ENCODE measurements at regions not wholly inside any gene's neighbourhood (a gene's known extent, or its start where the extent isn't known, plus 50 kb on each side); places are given as distances from the start of the nearest gene placed in this dataset.

DNA sequence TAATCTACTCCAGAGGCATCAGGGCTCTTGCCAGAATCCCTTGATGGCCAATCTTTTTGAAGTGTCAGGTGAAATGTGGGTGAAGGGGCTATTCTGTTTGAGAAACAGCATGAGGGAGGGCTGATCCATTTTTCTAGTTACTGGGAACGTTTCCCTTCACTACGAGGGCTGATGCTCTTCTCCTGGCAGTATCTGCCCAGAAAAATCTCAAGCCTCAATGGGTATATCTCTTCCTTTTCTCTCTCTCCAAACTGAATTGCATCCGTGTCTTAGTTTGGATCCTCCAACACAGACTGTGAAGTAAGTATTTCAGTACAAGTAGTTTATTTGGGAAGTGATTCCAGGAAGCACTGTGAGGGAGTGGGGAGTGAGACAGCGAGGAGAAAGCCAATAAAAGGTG lies 113.0 kb upstream of the NAV2 start:
- ATAC-seq (no peak), DNase-seq (no peak)
- intact Hi-C loops (cut with DNase I, micrococcal nuclease) = no loop called here

DNA sequence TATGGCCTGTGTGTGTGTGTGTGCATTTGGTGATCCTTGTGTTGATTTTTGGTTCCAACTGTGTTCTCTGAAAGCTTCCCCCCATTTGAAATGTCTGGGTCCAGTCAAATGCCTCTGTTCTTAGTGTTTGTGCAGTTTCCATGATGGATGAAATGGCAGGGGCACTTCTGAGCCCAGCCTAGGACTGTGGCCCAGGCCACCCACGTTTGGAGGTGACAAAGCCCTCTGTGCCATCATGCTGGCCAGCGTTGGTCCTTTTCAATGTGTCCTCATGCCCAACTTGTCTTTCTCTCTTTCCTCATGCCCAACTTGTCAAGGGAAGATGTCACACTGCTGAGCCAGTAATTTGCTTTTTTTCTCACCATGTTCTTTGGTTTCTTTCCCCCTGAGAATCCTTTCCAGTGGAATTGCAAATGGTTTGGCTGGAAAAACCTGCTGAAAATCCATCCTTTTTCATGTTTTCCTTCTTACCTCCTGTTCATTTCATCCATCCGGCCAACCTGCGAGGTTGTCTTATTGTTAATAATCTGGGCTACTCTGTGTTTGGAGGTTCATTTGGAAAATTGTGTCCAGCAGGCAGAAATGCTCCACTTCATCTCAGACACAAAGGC lies 113.7 kb upstream of the NAV2 start:
- no peak for ATAC-seq

DNA sequence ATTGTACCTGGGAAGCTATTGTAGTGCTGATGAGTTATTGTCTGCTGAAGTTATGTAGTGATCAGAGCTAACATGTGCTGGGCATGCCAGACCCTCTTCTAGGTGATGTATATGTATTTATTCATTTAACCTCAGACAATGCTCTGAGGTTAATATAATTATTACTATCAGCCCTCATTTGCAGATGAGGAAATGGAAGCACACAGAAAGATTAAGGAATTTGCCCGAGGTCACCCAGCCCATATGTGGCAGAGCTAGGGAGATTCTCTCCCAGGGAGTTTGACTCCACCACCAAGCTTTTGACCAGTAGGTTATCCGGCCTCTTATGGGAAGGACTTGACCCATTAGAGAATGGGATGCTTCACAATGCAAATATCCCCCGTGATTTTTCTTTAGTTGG lies 114.2 kb upstream of the NAV2 start:
- intact Hi-C loops (cut with DNase I, micrococcal nuclease) = no loop called here
- DNase-seq = no peak
- ATAC-seq = no peak

More for the DNA sequence above, 113.7 kb upstream of the NAV2 start:
- no peak for DNase-seq
- intact Hi-C loops (cut with DNase I, micrococcal nuclease) = no loop called here

DNA sequence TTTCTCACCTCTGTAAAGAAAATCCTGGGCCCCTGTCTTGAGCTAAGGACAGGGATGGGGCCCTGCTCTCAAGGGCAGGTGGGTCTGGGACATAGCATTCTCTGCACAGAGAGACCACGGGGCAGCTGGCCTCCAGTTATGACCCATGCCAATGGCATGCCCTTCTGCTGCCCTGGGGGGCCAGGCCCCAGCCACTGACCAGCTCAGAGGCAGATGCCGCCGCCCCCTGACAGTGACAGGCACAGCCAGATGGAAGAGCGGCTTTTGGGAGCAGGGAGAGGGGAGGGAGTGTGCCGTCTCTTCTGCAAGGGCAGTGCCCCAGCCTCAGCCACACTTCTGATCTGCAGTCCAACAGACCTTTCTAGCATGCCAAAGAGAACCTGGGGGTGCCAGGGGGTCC lies 114.8 kb upstream of the NAV2 start:
- DNase-seq (no peak), ATAC-seq (no peak)
- intact Hi-C loops (cut with DNase I, micrococcal nuclease) = no loop called here

DNA sequence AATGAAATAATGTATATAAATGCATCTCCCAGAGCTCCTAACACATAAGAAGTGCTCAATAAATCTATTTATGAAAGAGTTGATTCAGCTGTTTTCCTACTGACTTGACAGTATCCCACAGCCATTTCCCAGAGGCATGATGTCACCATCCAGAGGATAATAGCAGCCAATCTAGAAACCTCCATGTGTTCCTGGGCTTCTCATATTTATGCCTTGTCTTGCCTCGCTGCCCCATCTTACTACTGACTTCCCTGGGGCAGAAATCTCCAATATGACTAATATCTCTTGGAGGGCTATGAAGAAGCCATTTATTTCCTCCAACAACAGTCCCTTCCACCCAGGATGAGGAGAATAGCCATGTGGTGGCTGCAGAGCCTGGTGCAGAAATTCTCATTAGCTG lies 115.4 kb upstream of the NAV2 start:
- ATAC-seq (no peak), DNase-seq (no peak)
- intact Hi-C loops (cut with DNase I, micrococcal nuclease) = no loop called here

DNA sequence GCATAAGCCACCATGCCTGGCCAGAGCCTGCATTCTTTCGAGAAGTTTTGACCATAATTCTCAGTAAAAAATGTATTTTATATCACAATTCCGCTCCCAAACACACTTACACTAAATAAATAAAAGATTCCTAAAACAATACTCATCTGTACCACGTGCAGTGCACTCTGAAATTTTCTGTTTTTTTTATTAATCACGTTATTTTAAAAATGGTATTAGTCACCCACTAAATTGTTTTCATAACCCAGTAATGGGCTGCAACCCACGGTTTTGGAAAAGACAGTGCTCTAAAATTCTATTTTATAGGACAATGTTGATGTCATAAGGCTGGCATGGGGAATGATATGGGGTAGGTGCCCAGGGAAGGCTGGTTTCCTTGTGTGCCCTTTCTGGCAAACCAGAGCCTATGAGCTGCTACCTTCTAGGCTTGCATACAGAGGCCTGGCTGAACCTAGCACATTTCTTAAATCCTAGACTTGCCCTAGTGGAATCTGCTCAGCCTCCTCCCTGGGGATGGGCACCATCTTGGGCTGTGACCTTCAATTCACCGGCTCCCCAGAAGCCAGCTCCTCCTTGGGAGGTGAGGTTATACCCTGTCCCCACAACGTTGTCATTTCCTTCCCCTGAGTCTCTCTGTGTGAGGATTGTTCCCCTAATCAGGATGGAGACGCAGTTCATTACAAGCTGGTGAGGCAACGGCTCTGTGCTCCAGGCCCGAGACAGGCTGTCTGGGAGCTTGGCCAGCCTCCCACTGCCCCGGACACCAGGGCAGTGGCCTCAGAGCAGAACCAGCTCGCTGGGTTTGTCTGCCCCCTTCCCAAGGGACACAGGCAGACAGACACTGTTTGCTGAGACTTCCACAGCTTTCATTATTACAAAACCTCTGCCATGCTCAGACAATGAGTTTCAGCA lies 116.5 kb upstream of the NAV2 start:
- intact Hi-C loops (cut with DNase I, micrococcal nuclease) = no loop called here
- no peak for ATAC-seq
- no peak for DNase-seq

DNA sequence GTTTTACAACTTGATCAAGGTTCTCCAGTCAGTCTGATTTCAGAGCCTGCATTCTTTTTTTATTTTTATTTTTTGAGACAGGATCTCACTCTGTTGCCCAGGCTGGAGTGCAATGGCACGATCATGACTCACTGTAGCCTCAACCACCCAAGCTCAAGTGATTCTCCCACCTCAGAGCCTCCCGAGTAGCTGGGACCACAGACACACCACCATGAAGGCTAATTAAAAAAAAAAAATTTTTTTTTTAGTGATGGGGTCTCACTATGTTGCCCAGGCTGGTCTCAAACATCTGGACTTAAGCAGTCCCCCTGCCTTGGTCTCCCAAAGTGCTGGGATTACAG lies 117.2 kb upstream of the NAV2 start:
- DNase-seq (no peak), ATAC-seq (no peak)
- intact Hi-C loops (cut with DNase I, micrococcal nuclease) = no loop called here

DNA sequence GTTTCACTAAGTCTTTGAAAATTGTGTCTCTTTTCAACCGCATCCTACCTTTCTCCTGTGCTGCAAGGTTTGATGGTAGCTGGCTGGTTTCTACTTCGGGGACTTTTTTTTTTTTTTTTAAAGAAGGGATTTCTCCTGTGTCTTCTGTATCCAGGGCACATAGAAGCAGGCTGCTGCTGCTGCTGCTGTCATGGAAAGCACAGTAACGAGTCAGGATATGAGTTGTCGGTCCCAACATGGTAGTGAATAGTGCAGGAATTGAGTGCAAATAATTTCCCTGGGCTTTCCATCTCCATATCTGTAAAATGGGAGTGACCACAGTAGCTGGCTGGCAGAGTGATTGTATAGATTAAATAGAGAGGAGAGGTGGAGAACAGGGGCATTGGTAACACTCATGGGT lies 118.3 kb upstream of the NAV2 start:
- no peak for DNase-seq
- intact Hi-C loops (cut with DNase I, micrococcal nuclease) = no loop called here
- no peak for ATAC-seq

DNA sequence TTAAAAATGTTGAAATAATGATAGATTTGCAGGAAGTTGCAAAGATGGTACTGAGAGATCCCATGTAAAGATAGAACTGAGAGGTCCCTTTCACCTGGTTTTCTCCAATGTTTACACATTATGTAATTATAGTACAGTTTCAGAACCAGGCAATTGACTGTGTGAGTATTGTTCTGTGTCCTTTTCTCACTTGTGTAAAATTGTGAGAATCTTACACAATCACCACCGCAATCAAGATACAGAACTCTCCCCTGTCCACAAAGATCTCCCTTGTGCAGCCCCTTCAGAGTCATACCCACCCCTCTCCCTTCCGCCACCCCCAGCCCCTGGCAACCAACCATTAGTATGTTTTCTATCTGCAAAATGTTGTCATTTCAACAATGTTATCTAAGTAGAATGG lies 119.8 kb upstream of the NAV2 start:
- ATAC-seq = no peak
- intact Hi-C loops (cut with DNase I, micrococcal nuclease) = no loop called here

DNA sequence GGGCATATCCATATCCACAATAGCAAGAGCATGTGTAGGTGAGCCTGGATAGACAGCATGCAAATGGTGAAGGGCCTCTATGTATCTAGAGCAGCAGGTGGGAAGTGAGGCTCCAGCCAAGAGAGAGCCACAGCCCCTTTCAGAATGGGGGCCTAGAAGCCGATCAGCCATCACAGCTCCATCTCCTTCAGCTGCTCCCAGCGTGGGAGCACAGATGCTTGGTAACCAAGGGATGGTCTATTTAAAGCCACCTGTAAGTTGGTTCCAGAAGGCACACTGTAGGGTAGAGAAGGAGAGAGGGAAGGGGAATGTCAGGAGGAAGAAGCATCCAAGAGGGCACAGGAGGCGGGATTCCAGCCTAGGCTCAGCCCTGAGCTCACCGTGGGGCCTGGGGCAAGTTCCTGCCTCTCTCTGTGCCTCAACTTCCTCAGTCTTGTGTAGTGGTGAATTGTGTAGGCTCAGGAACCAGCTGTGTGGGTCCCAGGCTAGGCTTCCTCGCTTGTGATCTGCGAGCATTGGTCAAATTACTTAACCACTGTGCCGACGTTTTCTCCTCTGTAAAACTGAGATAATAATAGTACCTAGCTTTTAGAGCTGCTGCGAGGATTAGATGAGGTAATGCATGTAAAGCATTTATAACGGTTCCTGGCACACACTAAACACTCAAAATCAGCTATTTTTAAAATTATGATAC lies 122.9 kb upstream of the NAV2 start:
- DNase-seq (no peak), ATAC-seq (no peak)
- intact Hi-C loops (cut with DNase I, micrococcal nuclease) = no loop called here

More for the DNA sequence above, 119.8 kb upstream of the NAV2 start:
- no peak for DNase-seq

DNA sequence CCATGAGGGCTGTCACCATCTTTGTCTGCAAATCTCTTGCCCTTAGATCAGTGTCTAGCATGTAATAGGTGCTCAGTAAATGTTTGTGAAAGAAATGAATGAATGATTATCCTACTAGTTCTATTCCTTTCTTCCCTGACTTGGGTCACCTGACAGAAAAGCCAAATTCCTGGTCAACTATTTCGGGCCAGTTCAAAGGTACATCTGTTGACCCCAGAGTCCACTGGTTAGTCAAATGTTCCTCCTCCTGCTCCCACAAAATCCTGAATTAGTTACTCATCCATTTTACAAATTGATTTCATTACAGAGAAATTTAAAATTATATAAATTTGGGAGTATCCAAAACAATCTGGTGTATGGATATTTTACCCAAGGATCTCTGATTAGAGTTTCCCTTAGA lies 124.7 kb upstream of the NAV2 start:
- intact Hi-C loops (cut with DNase I, micrococcal nuclease) = no loop called here
- ATAC-seq = no peak
- DNase-seq = no peak

DNA sequence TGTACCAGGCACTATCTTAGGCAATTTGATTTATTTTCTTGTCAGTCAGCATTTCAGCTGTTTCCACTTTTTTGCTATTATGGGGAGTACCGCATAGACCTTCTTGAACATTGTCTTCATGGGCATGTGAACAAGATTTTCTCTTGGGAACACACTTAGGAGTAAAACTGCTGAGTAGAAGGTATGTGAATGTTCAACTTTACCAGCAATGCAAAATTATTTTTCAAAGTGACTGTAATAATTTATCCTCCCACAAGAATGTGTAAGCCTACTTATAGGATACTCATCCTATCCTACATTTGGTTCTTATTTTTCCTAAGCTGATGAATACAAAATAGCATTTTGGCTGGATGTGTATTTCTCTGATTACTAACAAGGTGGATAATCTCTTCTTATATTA lies 132.0 kb upstream of the NAV2 start:
- intact Hi-C loops (cut with DNase I, micrococcal nuclease) = no loop called here
- no peak for ATAC-seq
- DNase-seq = no peak

DNA sequence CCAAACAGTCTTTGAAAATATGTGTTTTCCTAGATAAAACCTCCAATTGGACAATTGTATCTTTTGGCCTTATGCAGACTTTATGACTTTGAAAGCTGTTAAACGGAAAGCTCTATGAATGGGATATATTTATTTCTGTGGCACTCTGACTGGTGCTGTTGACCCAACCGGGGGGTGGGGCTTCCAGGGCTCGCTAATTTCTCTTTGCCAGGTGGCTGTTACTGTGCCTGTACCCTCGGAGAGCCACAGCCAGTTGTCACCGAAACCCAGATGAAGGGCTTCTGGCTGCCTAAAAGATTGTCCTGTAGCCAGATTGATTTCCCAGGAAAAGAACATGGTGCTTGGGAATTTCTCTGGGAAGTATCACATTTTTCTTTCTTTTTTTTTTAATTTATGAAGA lies 132.7 kb upstream of the NAV2 start:
- no peak for DNase-seq

DNA sequence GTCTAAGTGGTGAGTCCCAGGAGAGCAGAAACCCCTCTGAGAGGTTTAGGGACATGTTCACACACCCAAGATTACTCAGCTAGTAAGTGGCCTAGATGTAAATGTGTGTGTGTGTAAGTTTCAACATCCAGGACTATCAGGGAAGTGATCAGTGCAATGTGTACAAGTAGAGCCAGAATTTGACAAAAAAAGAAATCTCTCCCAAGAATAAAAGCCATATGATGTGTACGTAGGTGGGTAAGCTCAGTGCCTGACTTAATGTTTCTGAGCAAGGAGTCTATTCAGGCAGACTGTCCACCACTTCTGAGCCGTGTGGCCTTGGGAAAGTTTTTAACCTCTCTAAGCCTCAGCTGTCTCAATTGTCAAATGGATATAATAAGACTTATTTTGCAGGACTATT lies 133.8 kb upstream of the NAV2 start:
- no peak for ATAC-seq
- intact Hi-C loops (cut with DNase I, micrococcal nuclease) = loop anchor here in 1 of 2 donors (5.0 kb wide), 1 partner anchor 323 kb away; no protein-coding TSS in a partner anchor
- no peak for DNase-seq

More for the DNA sequence above, 132.7 kb upstream of the NAV2 start:
- intact Hi-C loops (cut with DNase I, micrococcal nuclease) = loop anchor here in 1 of 2 donors (5.0 kb wide), 1 partner anchor 322 kb away; no protein-coding TSS in a partner anchor
- ATAC-seq = no peak

DNA sequence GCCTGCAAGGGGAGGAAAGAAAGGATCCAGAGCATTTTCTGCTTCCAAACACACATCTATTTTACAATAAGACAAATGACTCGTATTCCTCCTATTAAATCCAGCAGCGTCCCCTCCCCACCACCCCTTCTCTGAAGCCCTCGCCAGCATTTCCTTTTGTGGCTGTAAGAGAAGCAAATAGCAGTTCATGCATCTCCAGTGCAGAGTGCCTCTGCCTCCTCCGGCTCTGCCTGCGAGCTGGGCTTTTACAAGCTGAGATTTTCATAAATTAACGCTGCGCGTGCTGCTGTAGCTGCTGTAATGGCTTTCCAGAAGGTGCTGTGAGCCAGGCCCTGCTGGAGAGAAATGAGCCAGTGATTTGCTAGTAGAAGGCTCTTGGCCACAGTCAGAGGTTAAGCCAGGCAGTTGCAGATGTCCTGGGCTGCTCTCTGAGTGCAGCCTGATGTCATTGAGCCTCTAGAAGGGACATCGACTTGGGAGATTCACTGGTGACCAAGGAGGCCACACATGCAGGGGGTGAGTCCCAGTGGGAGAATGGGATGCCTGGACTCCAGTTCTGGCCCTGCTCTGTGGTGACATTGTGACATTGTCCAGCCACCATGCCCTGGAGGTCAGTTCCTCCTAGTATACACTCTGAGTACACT lies 134.5 kb upstream of the NAV2 start:
- intact Hi-C loops (cut with DNase I, micrococcal nuclease) = loop anchor here in 1 of 2 donors (5.0 kb wide), 1 partner anchor 324 kb away; no protein-coding TSS in a partner anchor
- DNase-seq (peak; percentile 18 to 76), ATAC-seq (peak; percentile 24)

DNA sequence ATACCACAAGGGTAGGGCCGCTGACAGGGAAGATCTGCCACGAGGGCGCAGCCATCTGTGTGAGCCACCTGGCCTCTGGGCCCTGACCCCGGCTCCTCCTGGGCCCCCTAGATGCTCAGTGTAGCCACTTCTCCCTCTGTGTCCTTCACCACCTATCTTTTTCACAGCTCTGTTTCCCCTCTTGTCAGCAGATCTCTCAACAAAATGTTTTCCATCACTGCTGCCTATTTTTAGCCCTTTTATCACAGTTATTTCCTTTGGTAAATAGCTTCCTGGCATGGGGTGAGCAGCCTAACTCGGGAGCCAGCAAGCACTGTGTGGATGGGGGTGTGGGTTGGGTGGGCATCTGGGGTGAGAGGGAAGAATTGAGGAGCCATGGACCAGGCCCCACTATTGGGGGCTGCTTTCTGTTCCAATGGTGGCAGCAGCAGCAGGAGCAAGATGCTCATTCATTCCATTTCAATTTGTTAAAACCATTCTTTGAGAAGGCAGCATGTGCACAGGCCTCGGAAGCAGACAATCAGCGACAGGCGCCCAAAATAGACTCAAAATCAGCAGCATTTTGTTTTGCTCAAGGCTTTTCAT lies 135.2 kb upstream of the NAV2 start:
- ATAC-seq (no peak), DNase-seq (no peak)
- intact Hi-C loops (cut with DNase I, micrococcal nuclease) = loop anchor here in 1 of 2 donors (5.0 kb wide), 1 partner anchor 325 kb away; no protein-coding TSS in a partner anchor

DNA sequence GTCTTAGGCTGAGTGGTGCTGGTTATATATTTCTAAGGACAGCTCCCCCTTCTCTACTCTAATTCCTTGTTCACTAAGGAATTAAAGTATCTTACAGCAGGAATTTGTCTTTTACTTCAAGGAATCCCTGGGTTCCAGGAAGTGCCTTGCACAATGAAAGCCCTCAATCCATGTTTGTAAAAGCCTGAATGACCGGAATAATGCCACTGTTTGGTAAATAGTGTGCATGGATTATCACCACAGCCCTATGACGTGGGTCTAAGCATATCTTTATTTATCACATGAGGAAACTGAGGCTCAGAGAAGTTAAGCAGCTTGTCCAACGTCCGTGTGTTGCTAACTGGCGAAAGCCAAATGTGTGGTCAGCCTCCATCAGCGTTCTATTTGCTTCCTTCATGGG lies 135.7 kb upstream of the NAV2 start:
- intact Hi-C loops (cut with DNase I, micrococcal nuclease) = loop anchor here in 1 of 2 donors (5.0 kb wide), 1 partner anchor 325 kb away; no protein-coding TSS in a partner anchor
- DNase-seq (no peak), ATAC-seq (no peak)

DNA sequence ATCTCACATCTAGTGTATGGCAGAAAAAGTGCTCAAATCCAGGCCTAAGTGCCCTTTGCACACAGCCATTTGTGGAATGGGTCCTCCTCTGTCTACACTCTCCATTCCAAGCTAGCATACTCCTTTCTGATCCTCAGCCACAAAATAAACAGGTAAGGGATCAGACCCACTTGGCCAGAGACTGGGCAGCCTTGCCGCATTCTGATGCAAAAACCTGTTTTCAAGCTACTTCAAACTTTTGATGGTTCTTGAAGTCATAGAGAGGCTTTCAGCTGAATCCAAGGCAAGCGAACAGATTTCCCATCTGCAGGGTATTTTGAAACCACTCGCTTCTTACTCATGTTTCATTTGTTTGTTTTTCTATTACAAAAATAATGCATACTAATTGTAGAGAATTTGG lies 136.6 kb upstream of the NAV2 start:
- intact Hi-C loops (cut with DNase I, micrococcal nuclease) = loop anchor here in 1 of 2 donors (5.0 kb wide), 1 partner anchor 326 kb away; no protein-coding TSS in a partner anchor
- ATAC-seq = no peak
- DNase-seq = no peak

DNA sequence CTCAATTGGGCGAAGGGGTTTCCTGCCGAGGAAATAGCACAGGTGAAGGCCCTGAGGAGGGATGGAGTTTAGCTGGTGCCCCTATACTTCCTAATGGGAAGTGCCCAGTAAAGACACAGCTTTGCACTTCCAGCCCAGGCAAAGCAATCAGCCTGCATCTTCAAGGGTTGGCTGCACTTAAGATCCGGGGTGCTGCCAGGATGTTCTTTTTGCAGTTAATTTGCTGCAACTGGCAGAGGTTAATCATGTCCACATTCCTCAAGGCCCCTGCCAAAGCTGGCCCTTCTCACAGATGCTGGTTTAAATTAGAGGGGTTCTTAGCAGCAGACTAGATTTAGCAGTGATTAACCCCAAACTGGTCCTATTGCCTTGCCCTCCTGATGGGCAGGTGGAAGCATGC lies 137.7 kb upstream of the NAV2 start:
- intact Hi-C loops (cut with DNase I, micrococcal nuclease) = loop anchor here in 1 of 2 donors (5.0 kb wide), 1 partner anchor 327 kb away; no protein-coding TSS in a partner anchor
- DNase-seq (no peak), ATAC-seq (no peak)

All from left colon (tissue), 2 donors.